ENCODE measurements at regions not wholly inside any gene's neighbourhood (a gene's known extent, or its start where the extent isn't known, plus 50 kb on each side); places are given as distances from the start of the nearest gene placed in this dataset.

- Histone ChIP-seq H4K20me1 (ENCODE audit: insufficient read depth) (no peaks in the 10 kb centered on the region), H3K79me2 (replicated peaks; ENCODE audit: insufficient read depth, low read length) (no peaks in the 10 kb centered on the region), H3K9ac (ENCODE audit: low read length) (no peak overlapping the region), H3K36me3 (ENCODE audit: insufficient read depth, low read length) (no peaks in the 10 kb centered on the region), H3F3A (ENCODE audit: insufficient read depth, low read length, poor library complexity, severe bottlenecking) (no peaks in the 10 kb centered on the region), H3K9me2 (ENCODE audit: insufficient read depth, low read length) (no peaks in the 10 kb centered on the region), H3K27ac (ENCODE audit: low read length) (no peak overlapping the region), H3K4me2 (ENCODE audit: low read length) (no peak overlapping the region), H3K27me3 (ENCODE audit: insufficient read depth, low read depth, low read length) (no peaks in the 10 kb centered on the region), H3K9me3 (ENCODE audit: low read length) (no peaks in the 10 kb centered on the region), H2AFZ (ENCODE audit: low read depth, low read length) (no peak overlapping the region), H3K4me3 (ENCODE audit: low read length) (no peak overlapping the region)
- TF ChIP-seq TAF1 (IDR thresholded peaks at IDR 0.05; ENCODE audit: low read depth) (no peak), SMC3 (conservative IDR thresholded peaks at IDR 0.05; ENCODE audit: poor library complexity) (no peak), MXI1 (conservative IDR thresholded peaks at IDR 0.05; ENCODE audit: poor library complexity, severe bottlenecking) (no peak), RAD21 (conservative IDR thresholded peaks at IDR 0.05) (no peak), EP300 (conservative IDR thresholded peaks at IDR 0.05; ENCODE audit: poor library complexity, severe bottlenecking) (no peak), CTCF (IDR thresholded peaks at IDR 0.05; ENCODE audit: poor library complexity, severe bottlenecking) (no peak), REST (IDR thresholded peaks at IDR 0.05; ENCODE audit: borderline replicate concordance) (no peak), EZH2 (IDR thresholded peaks at IDR 0.05; ENCODE audit: borderline replicate concordance, insufficient read depth, low read length, poor library complexity, severe bottlenecking) (no peak), POLR2AphosphoS5 (IDR thresholded peaks at IDR 0.05) (no peak)
Observed at GRCh38 chr11:19435306-19435989, 194.7 kb upstream of the E2F8 start.

DNA sequence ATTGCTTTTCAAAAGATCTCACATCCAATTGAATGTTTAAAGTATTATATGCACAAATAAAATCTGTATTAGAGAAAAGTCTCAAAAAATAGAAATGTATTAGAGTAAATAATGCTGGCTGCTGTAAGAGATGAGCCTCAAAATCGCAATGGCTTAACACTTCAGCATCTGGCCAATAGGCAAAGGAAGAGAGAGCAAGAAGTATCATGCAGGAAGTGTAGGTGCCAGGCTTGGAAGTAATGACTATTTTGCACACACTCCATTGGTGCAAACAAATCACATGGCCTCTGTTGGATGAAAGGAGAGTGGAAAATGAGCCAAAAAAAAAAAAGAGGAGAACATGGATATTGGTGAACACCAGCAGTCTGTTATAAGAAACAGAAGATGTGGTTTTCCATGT is 193.0 kb upstream of the E2F8 start:
- Histone ChIP-seq H3K4me3 (ENCODE audit: low read length) (no peak overlapping the region), H3K36me3 (ENCODE audit: insufficient read depth, low read length) (no peaks in the 10 kb centered on the region), H3K9me2 (ENCODE audit: insufficient read depth, low read length) (no peaks in the 10 kb centered on the region), H3K27ac (ENCODE audit: low read length) (no peak overlapping the region), H3K4me2 (ENCODE audit: low read length) (no peak overlapping the region), H4K20me1 (ENCODE audit: insufficient read depth) (no peaks in the 10 kb centered on the region), H3K79me2 (replicated peaks; ENCODE audit: insufficient read depth, low read length) (no peaks in the 10 kb centered on the region), H3F3A (ENCODE audit: insufficient read depth, low read length, poor library complexity, severe bottlenecking) (no peaks in the 10 kb centered on the region), H3K27me3 (ENCODE audit: insufficient read depth, low read depth, low read length) (no peaks in the 10 kb centered on the region), H3K9me3 (ENCODE audit: low read length) (no peaks in the 10 kb centered on the region), H3K9ac (ENCODE audit: low read length) (no peak overlapping the region), H2AFZ (ENCODE audit: low read depth, low read length) (no peak overlapping the region)
- TF ChIP-seq REST (IDR thresholded peaks at IDR 0.05; ENCODE audit: borderline replicate concordance) (no peak), EP300 (conservative IDR thresholded peaks at IDR 0.05; ENCODE audit: poor library complexity, severe bottlenecking) (no peak), POLR2AphosphoS5 (IDR thresholded peaks at IDR 0.05) (no peak), RAD21 (conservative IDR thresholded peaks at IDR 0.05) (no peak), SMC3 (conservative IDR thresholded peaks at IDR 0.05; ENCODE audit: poor library complexity) (no peak), MXI1 (conservative IDR thresholded peaks at IDR 0.05; ENCODE audit: poor library complexity, severe bottlenecking) (no peak), CTCF (IDR thresholded peaks at IDR 0.05; ENCODE audit: poor library complexity, severe bottlenecking) (no peak), EZH2 (IDR thresholded peaks at IDR 0.05; ENCODE audit: borderline replicate concordance, insufficient read depth, low read length, poor library complexity, severe bottlenecking) (no peak), TAF1 (IDR thresholded peaks at IDR 0.05; ENCODE audit: low read depth) (no peak)

Data from neural cell (in vitro differentiated cells).